ENCODE measurements at regions not wholly inside any gene's neighbourhood (a gene's known extent, or its start where the extent isn't known, plus 50 kb on each side); places are given as distances from the start of the nearest gene placed in this dataset.

DNA sequence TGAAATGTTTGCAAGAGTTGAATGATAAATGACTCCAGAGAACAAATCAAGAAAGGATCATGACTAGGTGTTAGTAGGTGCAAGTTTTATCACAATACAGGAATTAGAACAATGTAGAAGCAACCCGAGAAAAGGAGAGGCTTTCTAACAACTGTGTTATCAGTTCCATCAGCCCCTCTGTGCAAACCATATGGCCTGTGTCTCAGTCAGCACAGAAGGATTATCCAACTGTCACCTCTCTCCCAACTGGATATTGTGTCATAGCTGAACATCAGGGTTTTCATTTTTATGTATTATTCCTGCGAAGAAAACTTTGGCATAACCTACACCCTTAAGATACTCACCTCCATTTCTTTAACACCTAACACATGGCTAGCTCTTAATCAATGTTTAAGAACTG is 321.6 kb upstream of the RND3 start:
- Histone ChIP-seq H2BK12ac (ENCODE audit: insufficient read length, low read depth, low read length) (no peak overlapping the region), H3K4me1 (ENCODE audit: insufficient read depth, low read length) (no peaks in the 10 kb centered on the region), H3K9ac (ENCODE audit: extremely low read depth, insufficient read length, low read length) (no peak overlapping the region), H3K14ac (ENCODE audit: insufficient read depth, low read length) (no peak overlapping the region), H4K20me1 (ENCODE audit: control insufficient read depth, insufficient read depth, insufficient read length) (no peaks in the 10 kb centered on the region), H4K91ac (ENCODE audit: insufficient read length, low read depth, low read length) (no peak overlapping the region), H3K23me2 (ENCODE audit: insufficient read length, low read depth, low read length, poor library complexity, severe bottlenecking) (no peaks in the 10 kb centered on the region), H3K27me3 (ENCODE audit: insufficient read depth, low read length) (no peaks in the 10 kb centered on the region), H4K8ac (replicated peaks; ENCODE audit: insufficient read length, low read depth, low read length) (no peak overlapping the region), H2BK15ac (ENCODE audit: low read depth, low read length) (no peak overlapping the region), H3T11ph (ENCODE audit: low read length) (no peak overlapping the region), H2AFZ (ENCODE audit: low read length) (no peak overlapping the region), H4K5ac (ENCODE audit: insufficient read length, low read depth, low read length) (no peak overlapping the region), H3K56ac (ENCODE audit: insufficient read length, low read depth, low read length) (no peak overlapping the region), H3K9me3 (ENCODE audit: control insufficient read depth, low read depth, low read length) (no peaks in the 10 kb centered on the region), H2BK5ac (ENCODE audit: insufficient read length, low read length) (no peak overlapping the region), H3K79me2 (ENCODE audit: insufficient read depth, low read length) (no peaks in the 10 kb centered on the region), H2AK5ac (ENCODE audit: insufficient read length, low read length) (no peak overlapping the region), H3K23ac (ENCODE audit: insufficient read length, low read depth, low read length) (no peak overlapping the region), H2BK120ac (ENCODE audit: low read depth, low read length, poor library complexity, severe bottlenecking) (no peak overlapping the region), H3K18ac (ENCODE audit: insufficient read length, low read depth, low read length) (no peak overlapping the region), H3K79me1 (ENCODE audit: insufficient read depth, low read depth, low read length, poor library complexity, severe bottlenecking) (no peaks in the 10 kb centered on the region), H3K4ac (ENCODE audit: low read depth, low read length) (no peak overlapping the region), H3K27ac (ENCODE audit: insufficient read length, low read depth, low read length) (no peak overlapping the region), H3K4me2 (ENCODE audit: insufficient read depth, insufficient read length, low read length) (no peak overlapping the region), H2BK20ac (ENCODE audit: low read depth, low read length, poor library complexity, severe bottlenecking) (no peak overlapping the region)
- Mint-ChIP-seq H3K4me1 (peaks cover 0 to 5% of the 10 kb centered on the region in 2 experiments; a peak in 3 of 4 replicates), H3K27ac (no peak overlapping the region), H3K27me3 (ENCODE audit: low read depth) (no peaks in the 10 kb centered on the region), H3K36me3 (ENCODE audit: insufficient read depth in 1 of 3, low read depth in 3 of 3) (peaks cover 0 to 6% (median 0%) of the 10 kb centered on the region in 3 experiments; a peak in 1 of 7 replicates), H3K4me3 (no peak overlapping the region), H3K9me3 (no peaks in the 10 kb centered on the region; a peak in 1 of 5 replicates)
- TF ChIP-seq, protein P1, sequence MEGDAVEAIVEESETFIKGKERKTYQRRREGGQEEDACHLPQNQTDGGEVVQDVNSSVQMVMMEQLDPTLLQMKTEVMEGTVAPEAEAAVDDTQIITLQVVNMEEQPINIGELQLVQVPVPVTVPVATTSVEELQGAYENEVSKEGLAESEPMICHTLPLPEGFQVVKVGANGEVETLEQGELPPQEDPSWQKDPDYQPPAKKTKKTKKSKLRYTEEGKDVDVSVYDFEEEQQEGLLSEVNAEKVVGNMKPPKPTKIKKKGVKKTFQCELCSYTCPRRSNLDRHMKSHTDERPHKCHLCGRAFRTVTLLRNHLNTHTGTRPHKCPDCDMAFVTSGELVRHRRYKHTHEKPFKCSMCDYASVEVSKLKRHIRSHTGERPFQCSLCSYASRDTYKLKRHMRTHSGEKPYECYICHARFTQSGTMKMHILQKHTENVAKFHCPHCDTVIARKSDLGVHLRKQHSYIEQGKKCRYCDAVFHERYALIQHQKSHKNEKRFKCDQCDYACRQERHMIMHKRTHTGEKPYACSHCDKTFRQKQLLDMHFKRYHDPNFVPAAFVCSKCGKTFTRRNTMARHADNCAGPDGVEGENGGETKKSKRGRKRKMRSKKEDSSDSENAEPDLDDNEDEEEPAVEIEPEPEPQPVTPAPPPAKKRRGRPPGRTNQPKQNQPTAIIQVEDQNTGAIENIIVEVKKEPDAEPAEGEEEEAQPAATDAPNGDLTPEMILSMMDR (conservative IDR thresholded peaks at IDR 0.05), result no peak
- no peak for DNase-seq
- WGBS (ENCODE audit: extremely low coverage, insufficient read length, low lambda C conversion rate), result no CpG with 5 or more reads among the region's 2 CpGs

Data from H9 (cell line).